Astrocyte (in vitro differentiated cells and primary cell): ENCODE measurements at regions not wholly inside any gene's neighbourhood (a gene's known extent, or its start where the extent isn't known, plus 50 kb on each side); places are given as distances from the start of the nearest gene placed in this dataset.

Experiments used
- DNase-seq: peaks from one replicate; pipeline ENCODE4 v3.0.0-alpha.2; 2010; ENCODE audit warnings: low read depth
- FAIRE-seq: peaks from 2 replicates; lab custom pipeline; 2011; peaks lifted over from hg19 to GRCh38; lab: Jason Lieb, UNC
- H2AFZ ChIP-seq: 2 replicates; pipeline ENCODE4 v1.6.0; 2012; ENCODE audit warnings: low read depth, low read length, inconsistent platforms
- H3K27ac ChIP-seq: 2 replicates; pipeline ENCODE4 v1.5.1; 2011; ENCODE audit warnings: low read depth, low read length, inconsistent platforms
- H3K27me3 ChIP-seq: 2 replicates; pipeline ENCODE4 v1.6.0; 2011; ENCODE audit warnings: low read length, inconsistent platforms; ENCODE audit not compliant: insufficient read depth
- H3K36me3 ChIP-seq: 2 replicates; pipeline ENCODE4 v1.5.1; 2011; ENCODE audit warnings: low read length, inconsistent platforms; ENCODE audit not compliant: insufficient read depth
- H3K4me1 ChIP-seq: 2 replicates; pipeline ENCODE4 v1.5.1; 2011; ENCODE audit warnings: low read length, inconsistent platforms; ENCODE audit not compliant: insufficient read depth
- H3K4me2 ChIP-seq: 2 replicates; pipeline ENCODE4 v1.6.0; 2012; ENCODE audit warnings: low read length, inconsistent platforms
- H3K4me3 ChIP-seq: 2 replicates; pipeline ENCODE4 v1.5.1; 2011; ENCODE audit warnings: low read depth, mild to moderate bottlenecking, low read length, inconsistent platforms; ENCODE audit not compliant: insufficient read depth
- H3K79me2 ChIP-seq: 2 replicates; pipeline ENCODE4 v1.6.0; 2012; ENCODE audit warnings: mild to moderate bottlenecking, low read length, inconsistent platforms; ENCODE audit not compliant: insufficient read depth
- H3K9ac ChIP-seq: 2 replicates; pipeline ENCODE4 v1.6.0; 2012; ENCODE audit warnings: mild to moderate bottlenecking, low read length, inconsistent platforms
- H3K9me3 ChIP-seq: 2 replicates; pipeline ENCODE4 v1.5.1; 2012; ENCODE audit warnings: low read depth, mild to moderate bottlenecking, low read length, inconsistent platforms; ENCODE audit not compliant: insufficient read depth
- H4K20me1 ChIP-seq: 2 replicates; pipeline ENCODE4 v1.6.0; 2012; ENCODE audit warnings: low read length, inconsistent platforms; ENCODE audit not compliant: insufficient read depth
- H3K27ac Mint-ChIP-seq: one replicate; pipeline ENCODE4 v1.8.0; 2021; ENCODE audit warnings: mild to moderate bottlenecking, mixed read lengths; ENCODE audit not compliant: unreplicated experiment
- H3K27me3 Mint-ChIP-seq: one replicate; pipeline ENCODE4 v1.8.0; 2021; ENCODE audit warnings: low read depth, mixed read lengths; ENCODE audit not compliant: unreplicated experiment
- H3K36me3 Mint-ChIP-seq: one replicate; pipeline ENCODE4 v1.8.0; 2021; ENCODE audit warnings: low read depth, mixed read lengths; ENCODE audit not compliant: unreplicated experiment
- H3K4me1 Mint-ChIP-seq: one replicate; pipeline ENCODE4 v1.8.0; 2021; ENCODE audit warnings: low read depth, mixed read lengths; ENCODE audit not compliant: unreplicated experiment
- H3K4me3 Mint-ChIP-seq: one replicate; pipeline ENCODE4 v1.8.0; 2021; ENCODE audit warnings: mild to moderate bottlenecking, moderate library complexity, mixed read lengths; ENCODE audit not compliant: unreplicated experiment
- H3K9me3 Mint-ChIP-seq: one replicate; pipeline ENCODE4 v1.8.0; 2021; ENCODE audit warnings: mild to moderate bottlenecking, mixed read lengths; ENCODE audit not compliant: unreplicated experiment
- CTCF ChIP-seq: IDR thresholded peaks from 2 replicates; pipeline ENCODE4 v1.5.1; 2011; ENCODE audit warnings: low read depth, mild to moderate bottlenecking, inconsistent platforms, low read length, moderate library complexity; ENCODE audit not compliant: insufficient read depth
- EZH2 ChIP-seq: IDR thresholded peaks from 2 replicates; pipeline ENCODE4 v1.6.1; 2012; ENCODE audit warnings: mild to moderate bottlenecking, low read length, inconsistent platforms; ENCODE audit not compliant: insufficient read depth

GRCh38 chr17:33520426-33521330 lies 227.6 kb upstream of the ASIC2 start:
- H3K4me3 Mint-ChIP-seq: no peak overlapping the region
- FAIRE-seq (no peak), DNase-seq (no peak)
- peaks cover 70% of the 10 kb centered on the region for H3K27me3 Mint-ChIP-seq
- no peak overlapping the region for H3K4me3 ChIP-seq
- no peaks in the 10 kb centered on the region for H3K9me3 ChIP-seq
- no peaks in the 10 kb centered on the region for H3K79me2 ChIP-seq
- H2AFZ ChIP-seq: no peak overlapping the region
- H3K27ac ChIP-seq: no peak overlapping the region
- peak; percentile 35 for TF ChIP-seq CTCF
- no peak for TF ChIP-seq EZH2
- no peaks in the 10 kb centered on the region for H3K9me3 Mint-ChIP-seq
- H3K9ac ChIP-seq: no peak overlapping the region
- no peak overlapping the region for H3K27ac Mint-ChIP-seq
- no peaks in the 10 kb centered on the region for H3K27me3 ChIP-seq
- H3K36me3 Mint-ChIP-seq: no peaks in the 10 kb centered on the region
- H3K4me2 ChIP-seq: no peak overlapping the region
- no peaks in the 10 kb centered on the region for H3K4me1 ChIP-seq
- no peaks in the 10 kb centered on the region for H4K20me1 ChIP-seq
- H3K36me3 ChIP-seq: no peaks in the 10 kb centered on the region
- H3K4me1 Mint-ChIP-seq: peaks cover 12% of the 10 kb centered on the region

GRCh38 chr17:33521784-33522183 lies 228.7 kb upstream of the ASIC2 start:
- Histone ChIP-seq H2AFZ (no peak overlapping the region), H3K27me3 (no peaks in the 10 kb centered on the region), H3K36me3 (no peaks in the 10 kb centered on the region), H3K9me3 (no peaks in the 10 kb centered on the region), H3K9ac (no peak overlapping the region), H3K27ac (no peak overlapping the region), H3K4me3 (no peak overlapping the region), H3K79me2 (no peaks in the 10 kb centered on the region), H3K4me1 (no peaks in the 10 kb centered on the region), H4K20me1 (no peaks in the 10 kb centered on the region), H3K4me2 (no peak overlapping the region)
- FAIRE-seq (no peak), DNase-seq (no peak)
- TF ChIP-seq EZH2 (no peak), CTCF (no peak)
- Mint-ChIP-seq H3K27me3 (peaks cover 74% of the 10 kb centered on the region), H3K4me1 (peaks cover 12% of the 10 kb centered on the region), H3K9me3 (peaks cover 1% of the 10 kb centered on the region), H3K27ac (no peak overlapping the region), H3K4me3 (no peak overlapping the region), H3K36me3 (no peaks in the 10 kb centered on the region)

GRCh38 chr17:33522623-33523022 lies 229.5 kb upstream of the ASIC2 start:
- peaks cover 72% of the 10 kb centered on the region for H3K27me3 Mint-ChIP-seq
- H2AFZ ChIP-seq: no peak overlapping the region
- no peak for FAIRE-seq
- H3K9ac ChIP-seq: no peak overlapping the region
- TF ChIP-seq CTCF: no peak
- TF ChIP-seq EZH2: no peak
- H3K36me3 Mint-ChIP-seq: no peaks in the 10 kb centered on the region
- H3K27me3 ChIP-seq: no peaks in the 10 kb centered on the region
- no peaks in the 10 kb centered on the region for H3K79me2 ChIP-seq
- H3K27ac Mint-ChIP-seq: no peak overlapping the region
- H3K9me3 ChIP-seq: no peaks in the 10 kb centered on the region
- no peaks in the 10 kb centered on the region for H3K4me1 ChIP-seq
- H3K27ac ChIP-seq: no peak overlapping the region
- H3K4me2 ChIP-seq: no peak overlapping the region
- H3K4me1 Mint-ChIP-seq: peaks cover 12% of the 10 kb centered on the region
- no peak overlapping the region for H3K4me3 ChIP-seq
- no peaks in the 10 kb centered on the region for H4K20me1 ChIP-seq
- peaks cover 9% of the 10 kb centered on the region for H3K9me3 Mint-ChIP-seq
- no peak for DNase-seq
- no peaks in the 10 kb centered on the region for H3K36me3 ChIP-seq
- no peak overlapping the region for H3K4me3 Mint-ChIP-seq
